A673 (cell line): ENCODE measurements at regions not wholly inside any gene's neighbourhood (a gene's known extent, or its start where the extent isn't known, plus 50 kb on each side); places are given as distances from the start of the nearest gene placed in this dataset.

Experiments
- BruUV-seq: library from RNA; stranded (reverse); fragments of 400-500 nt; replicated peaks from 2 replicates; lab custom pipeline; 2021; lab: Mats Ljungman, UMichigan
- CTCF ChIA-PET: fragments of 300-600 bp; sonication (Branson Sonifier 250); formaldehyde crosslinking; loops from one replicate; lab custom pipeline; 2022; ENCODE audit warnings: antibody characterized with exemption; lab: Charles Lee
- POLR2A ChIA-PET: fragments of 300-600 bp; sonication (Branson Sonifier 250); formaldehyde crosslinking; loops from one replicate; lab custom pipeline; 2022; ENCODE audit warnings: antibody characterized with exemption; ENCODE audit not compliant: low non-redundant PET; lab: Charles Lee
- DNase-seq: peaks from one replicate; pipeline ENCODE4 v3.0.0-alpha.2; 2015; ENCODE audit warnings: low spot score
- H3K27ac ChIP-seq: fragments of 200-600 bp; sonication (generic); 2 replicates; pipeline ENCODE4 v1.5.1; 2016; ENCODE audit warnings: mixed run types, low read depth, mild to moderate bottlenecking, mixed read lengths, antibody characterized with exemption, low read length; ENCODE audit not compliant: poor library complexity, severe bottlenecking
- H3K27me3 ChIP-seq: fragments of 200-600 bp; sonication (generic); replicated peaks from 2 replicates; pipeline ENCODE4 v1.6.1; 2017; ENCODE audit warnings: mixed run types, low read depth, mild to moderate bottlenecking, mixed read lengths, antibody characterized with exemption, low read length; ENCODE audit not compliant: insufficient read depth, poor library complexity
- H3K36me3 ChIP-seq: fragments of 200-600 bp; sonication (generic); 2 replicates; pipeline ENCODE4 v1.6.1; 2016; ENCODE audit warnings: mixed run types, mild to moderate bottlenecking, mixed read lengths, antibody characterized with exemption, low read length; ENCODE audit not compliant: insufficient read depth, poor library complexity, severe bottlenecking
- H3K4me1 ChIP-seq: fragments of 200-600 bp; sonication (generic); 2 replicates; pipeline ENCODE4 v1.6.1; 2017; ENCODE audit warnings: mixed run types, mild to moderate bottlenecking, mixed read lengths, antibody characterized with exemption, low read length; ENCODE audit not compliant: insufficient read depth, poor library complexity, severe bottlenecking
- H3K4me3 ChIP-seq: fragments of 200-600 bp; sonication (generic); 2 replicates; pipeline ENCODE4 v1.5.1; 2016; ENCODE audit warnings: low read depth, mixed run types, mild to moderate bottlenecking, mixed read lengths, low read length; ENCODE audit not compliant: poor library complexity, severe bottlenecking
- H3K9me3 ChIP-seq: fragments of 200-600 bp; sonication (generic); 2 replicates; pipeline ENCODE4 v1.6.1; 2016; ENCODE audit warnings: mixed run types, low read depth, mild to moderate bottlenecking, mixed read lengths, antibody characterized with exemption, low read length; ENCODE audit not compliant: poor library complexity, severe bottlenecking
- CTCF ChIP-seq: fragments of 300-800, 200-600 bp; sonication (generic); conservative IDR thresholded peaks from 2 replicates; pipeline ENCODE4 v1.5.1; 2017; ENCODE audit warnings: low read depth, mild to moderate bottlenecking, antibody characterized with exemption, low read length, moderate library complexity, mixed read lengths
- EZH2 ChIP-seq: fragments of 200-600 bp; sonication (generic); IDR thresholded peaks from 2 replicates; pipeline ENCODE4 v1.6.1; 2017; ENCODE audit warnings: borderline replicate concordance, low read depth, mild to moderate bottlenecking, mixed read lengths, antibody characterized with exemption, low read length; ENCODE audit not compliant: poor library complexity, severe bottlenecking
- intact Hi-C: fragments of 100-400 bp; cut with micrococcal nuclease; formaldehyde crosslinking; loops from one replicate; pipeline ENCODE4 v1.10.0; 2022; ENCODE audit not compliant: unreplicated experiment

- BruUV-seq, result no TSS peak
- TF ChIP-seq CTCF, result no peak
- TF ChIP-seq EZH2, result no peak
- no peaks in the 10 kb centered on the region for H3K27me3 ChIP-seq
These were observed 86.3 kb upstream of the FAM136A start for GRCh38 chr2:70388128-70388527.

GRCh38 chr2:70385966-70386595 is 84.2 kb upstream of the FAM136A start:
- H3K27ac ChIP-seq, result no peak overlapping the region
- H3K27me3 ChIP-seq, result no peaks in the 10 kb centered on the region
- DNase-seq, result no peak
- no peaks in the 10 kb centered on the region for H3K9me3 ChIP-seq
- intact Hi-C loops, result no loop called here
- CTCF ChIA-PET, result no interaction called here
- no peak for TF ChIP-seq EZH2
- TF ChIP-seq CTCF, result no peak
- H3K36me3 ChIP-seq, result no peaks in the 10 kb centered on the region
- no TSS peak for BruUV-seq
- H3K4me3 ChIP-seq, result no peak overlapping the region
- POLR2A ChIA-PET, result no interaction called here
- H3K4me1 ChIP-seq, result no peaks in the 10 kb centered on the region

More at GRCh38 chr2:70388128-70388527, 86.3 kb upstream of the FAM136A start:
- Histone ChIP-seq H3K4me3 (no peak overlapping the region), H3K4me1 (no peaks in the 10 kb centered on the region), H3K9me3 (no peaks in the 10 kb centered on the region), H3K36me3 (no peaks in the 10 kb centered on the region), H3K27ac (no peak overlapping the region)
- intact Hi-C loops, result no loop called here
- POLR2A ChIA-PET, result no interaction called here
- CTCF ChIA-PET, result no interaction called here
- no peak for DNase-seq

DNA sequence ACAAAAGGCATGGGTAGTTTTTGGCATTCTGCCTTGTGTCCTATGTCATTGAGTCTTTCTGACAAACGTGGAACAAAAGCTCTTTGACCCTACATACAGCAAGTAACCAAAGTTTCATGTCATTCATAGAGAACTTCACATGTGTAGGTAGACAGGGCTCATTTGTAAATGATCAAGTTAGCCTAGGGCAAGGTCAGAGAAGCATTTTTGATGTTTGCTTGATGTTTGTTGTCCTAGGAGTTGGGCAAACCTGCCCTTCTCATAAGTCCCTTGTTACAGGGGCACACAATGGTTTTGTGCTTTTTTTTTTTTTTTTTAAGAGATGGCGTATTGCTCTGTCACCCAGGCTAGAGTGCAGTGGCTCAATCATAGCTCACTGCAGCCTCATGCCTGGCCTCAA is 83.3 kb upstream of the FAM136A start:
- no peak overlapping the region for H3K27ac ChIP-seq
- no TSS peak for BruUV-seq
- H3K27me3 ChIP-seq, result no peaks in the 10 kb centered on the region
- DNase-seq, result no peak
- intact Hi-C loops, result no loop called here
- no peak overlapping the region for H3K4me3 ChIP-seq
- CTCF ChIA-PET, result no interaction called here
- no peaks in the 10 kb centered on the region for H3K4me1 ChIP-seq
- no peaks in the 10 kb centered on the region for H3K36me3 ChIP-seq
- POLR2A ChIA-PET, result no interaction called here
- TF ChIP-seq EZH2 (no peak), CTCF (no peak)
- no peaks in the 10 kb centered on the region for H3K9me3 ChIP-seq
